Lung microvascular endothelial cell (primary cell): ENCODE measurements at regions not wholly inside any gene's neighbourhood (a gene's known extent, or its start where the extent isn't known, plus 50 kb on each side); places are given as distances from the start of the nearest gene placed in this dataset.
"Not testable (repeated sequence)": the region's sequence is repeated elsewhere in the genome, so short reads cannot be mapped to it uniquely, and the experiment has no call there.

Experiments used
- DNase-seq, 2 donors: peaks; one replicate each; pipeline versions ENCODE4 v3.0.0 to v3.0.0-alpha.2; 2010; ENCODE audit warnings: low read depth in 2 of 2

DNA sequence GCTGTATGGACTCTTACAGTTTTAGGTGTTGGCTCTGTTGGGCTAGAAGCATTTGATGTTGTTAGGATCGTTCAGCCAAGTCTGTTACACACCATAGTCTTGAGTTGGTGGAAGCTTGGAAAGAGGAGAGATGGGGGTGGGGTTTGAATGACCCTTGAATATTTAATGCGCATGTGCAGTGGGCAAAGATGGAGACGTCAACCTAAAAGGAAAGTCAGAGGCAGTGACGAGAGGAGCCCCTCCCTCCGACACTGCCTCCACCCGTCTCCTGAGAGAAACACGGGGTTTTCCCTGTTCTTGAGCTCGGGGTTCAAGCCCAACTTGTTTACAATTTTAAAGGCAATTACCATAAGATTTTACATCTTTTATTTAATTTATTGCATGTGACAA lies 311.4 kb downstream of the SHQ1 start:
- DNase-seq, result no peak

DNA sequence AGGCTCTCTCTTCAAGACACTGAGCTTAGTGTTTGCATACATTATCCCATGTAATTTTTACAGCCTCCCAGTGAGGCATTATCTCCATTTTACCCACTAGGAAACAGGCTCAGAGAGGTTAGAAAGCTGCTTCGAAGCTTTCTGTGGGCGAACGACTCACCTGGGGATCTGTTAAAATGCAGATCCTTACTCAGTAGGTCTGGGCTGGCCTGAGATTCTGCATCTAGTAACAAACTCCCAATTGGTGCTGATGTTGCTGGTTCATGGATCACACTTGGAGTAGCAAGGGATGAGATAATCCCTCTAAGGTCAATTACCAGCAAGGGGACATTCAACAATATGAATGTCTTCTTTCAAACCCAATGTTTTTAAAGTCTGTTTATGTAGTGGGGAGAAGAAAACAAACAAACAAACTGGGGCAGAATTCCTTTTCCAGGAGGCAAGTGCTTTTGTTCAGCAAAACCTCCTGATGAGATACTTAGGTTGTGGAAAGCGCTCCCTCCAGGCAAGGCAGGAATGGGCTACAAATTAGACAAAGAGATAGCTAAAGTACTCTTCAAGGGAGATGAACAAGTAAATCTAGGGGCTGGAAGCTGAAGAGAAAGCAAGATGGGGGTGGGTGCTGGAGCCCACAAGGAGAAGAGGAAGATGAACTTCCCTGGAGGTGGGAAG lies 311.9 kb downstream of the SHQ1 start:
- DNase-seq, result no peak

DNA sequence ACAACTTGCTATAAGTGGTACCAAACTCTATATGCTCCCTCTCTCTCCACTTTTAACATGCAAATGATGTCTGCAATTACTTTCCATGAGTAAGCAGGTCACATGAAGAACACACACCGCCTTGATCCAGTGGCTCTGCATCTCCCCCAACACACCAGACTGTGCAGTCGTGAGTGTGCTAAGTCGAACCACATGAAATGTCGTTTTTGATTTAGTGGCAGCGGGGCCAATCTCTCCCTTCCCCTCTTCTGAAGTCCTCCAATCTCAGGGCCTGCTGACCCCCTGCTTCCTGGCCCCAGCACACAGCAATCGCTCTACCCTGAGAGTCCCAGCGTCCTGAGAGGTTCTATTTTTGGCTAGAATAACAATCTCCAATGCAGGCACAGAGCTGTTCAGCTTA lies 312.5 kb downstream of the SHQ1 start:
- DNase-seq, result no peak

DNA sequence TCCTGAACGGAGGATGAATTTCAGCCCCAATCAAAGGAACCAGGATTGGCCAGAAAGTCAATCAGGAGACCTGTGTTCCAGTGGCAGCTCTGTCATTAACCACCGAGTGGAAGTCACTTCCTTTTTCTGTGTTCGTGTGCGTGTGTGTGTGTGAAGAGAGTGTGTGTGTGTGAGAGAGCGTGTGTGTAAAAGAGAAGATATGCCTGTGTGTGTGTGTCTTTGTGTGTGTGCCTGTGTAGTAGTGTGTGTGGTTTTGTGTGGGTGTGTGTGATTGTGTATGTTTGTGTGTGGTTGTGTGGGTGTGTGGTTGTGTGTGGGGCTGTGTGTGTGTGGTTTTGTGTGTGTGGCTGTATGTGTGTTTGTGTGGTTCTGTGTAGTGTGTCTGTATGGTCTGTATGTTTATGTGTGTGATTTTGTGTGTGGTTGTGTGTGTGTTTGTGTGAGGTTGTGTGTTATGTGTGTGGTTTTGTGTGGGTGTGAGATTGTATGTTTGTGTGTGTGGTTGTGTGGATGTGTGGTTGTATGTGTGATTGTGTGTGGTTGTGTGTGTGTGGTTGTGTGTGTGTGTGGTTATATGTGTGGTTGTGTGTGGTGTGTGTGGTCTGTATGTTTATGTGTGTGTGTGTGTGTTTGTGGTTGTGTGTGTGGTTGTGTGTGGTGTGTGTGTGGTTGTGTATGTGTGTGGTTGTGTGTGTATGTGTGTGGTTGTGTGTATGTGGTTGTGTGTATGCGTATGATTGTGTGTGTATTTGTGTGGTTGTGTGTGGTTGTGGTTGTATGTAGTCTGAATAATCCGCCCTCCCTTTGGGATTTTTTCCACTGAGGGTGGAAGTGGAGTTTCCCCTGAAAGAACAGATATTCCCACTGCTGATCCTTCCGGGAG lies 314.4 kb downstream of the SHQ1 start:
- DNase-seq, result no peak

DNA sequence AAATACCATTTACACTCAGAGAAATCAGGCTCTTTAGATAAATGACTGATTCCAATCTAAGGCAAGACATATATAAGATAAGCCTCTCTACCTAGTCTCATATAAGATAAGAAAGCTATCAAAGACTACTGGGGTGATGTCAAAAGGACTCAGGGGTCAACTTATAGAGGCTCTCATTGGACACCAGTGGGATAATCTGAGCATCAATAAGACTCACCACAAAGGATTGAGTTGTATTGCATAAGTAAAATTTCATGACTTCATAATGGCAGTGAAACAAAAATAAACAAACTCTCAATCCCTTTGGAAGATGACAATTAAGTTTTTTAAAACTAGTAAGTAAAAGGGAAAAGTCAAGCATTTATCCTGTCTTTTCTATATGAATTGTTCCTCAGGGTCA lies 317.8 kb downstream of the SHQ1 start:
- no peak for DNase-seq

DNA sequence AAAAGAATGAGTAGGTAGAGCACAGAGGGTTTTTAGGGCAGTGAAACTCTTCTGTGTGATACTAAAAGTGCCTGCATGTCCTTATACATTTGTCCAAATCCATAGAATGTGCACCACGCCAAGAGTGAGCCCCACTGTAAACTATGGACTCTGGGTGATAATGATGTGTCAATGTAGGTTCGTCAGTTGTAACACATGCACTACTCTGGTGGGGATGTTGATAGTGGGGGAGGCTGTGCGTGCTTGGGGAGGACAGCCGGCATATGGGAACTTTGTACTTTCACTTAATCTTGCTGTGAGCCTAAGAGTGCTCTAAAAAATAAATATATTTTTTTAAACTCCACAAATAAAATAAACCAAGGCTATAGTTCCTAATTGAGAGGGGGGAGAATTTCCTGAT lies 319.2 kb downstream of the SHQ1 start:
- DNase-seq, result no peak

DNA sequence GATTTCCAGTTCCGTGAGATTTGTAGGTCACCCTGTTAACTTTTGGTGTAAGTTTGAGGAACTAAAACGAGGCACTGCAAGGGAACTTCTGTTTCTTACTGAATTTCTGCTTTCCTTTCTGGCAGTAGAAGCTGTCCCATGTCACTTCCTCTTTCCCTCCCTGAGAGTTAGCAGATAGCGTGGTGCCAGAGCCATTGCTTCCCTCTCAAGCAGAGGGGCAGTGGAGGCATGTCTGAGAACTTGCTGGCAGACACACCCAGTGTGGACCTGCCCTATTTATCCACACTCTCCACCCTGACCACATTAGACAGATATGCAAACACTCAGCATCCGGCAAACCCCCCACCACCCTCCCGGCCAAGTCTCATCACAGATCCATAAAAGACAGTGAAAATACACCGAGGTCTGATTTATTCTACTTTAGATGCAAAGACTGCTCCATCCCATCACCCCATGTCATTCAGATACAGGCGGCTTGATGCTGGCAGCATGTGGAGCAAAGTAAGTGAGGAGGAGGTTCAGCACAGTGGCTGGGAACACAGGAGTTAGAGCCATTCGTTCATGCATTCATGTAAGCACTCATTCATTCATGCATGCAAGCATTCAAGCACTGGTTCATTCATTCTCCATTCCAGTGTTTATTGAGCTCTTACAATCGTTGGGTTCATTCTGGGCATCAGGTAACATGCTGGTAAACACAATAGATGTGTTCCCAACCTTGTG lies 324.7 kb downstream of the SHQ1 start:
- no peak for DNase-seq

DNA sequence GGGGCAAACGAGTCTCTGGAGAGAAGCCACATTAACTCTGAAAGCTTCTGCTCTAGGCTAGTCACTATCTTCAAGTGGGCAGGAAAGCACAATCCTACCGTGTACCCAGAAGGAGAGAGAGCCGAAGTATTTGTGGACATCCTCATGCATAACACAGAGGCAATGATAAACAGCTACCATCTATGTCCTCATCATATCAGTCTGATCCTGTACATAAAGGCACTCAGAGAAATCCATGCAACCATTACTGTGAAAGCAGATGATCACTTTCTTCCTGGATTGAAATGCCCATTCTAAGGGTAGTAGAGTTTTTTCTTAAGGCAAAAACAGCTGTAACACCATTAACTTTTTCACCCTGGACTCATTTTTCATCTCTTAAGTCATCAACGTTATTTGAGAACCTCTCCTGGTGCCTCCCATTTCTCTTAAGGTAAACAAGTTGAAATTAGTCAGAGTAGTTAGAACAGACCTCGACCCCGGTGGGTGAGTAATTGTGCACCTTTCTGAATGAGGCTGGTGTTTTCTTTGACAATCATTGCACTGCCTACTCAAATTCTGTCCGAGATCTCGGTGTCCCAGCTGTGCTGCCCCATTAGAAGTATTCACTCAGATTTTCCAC lies 327.4 kb downstream of the SHQ1 start:
- DNase-seq, result no peak

DNA sequence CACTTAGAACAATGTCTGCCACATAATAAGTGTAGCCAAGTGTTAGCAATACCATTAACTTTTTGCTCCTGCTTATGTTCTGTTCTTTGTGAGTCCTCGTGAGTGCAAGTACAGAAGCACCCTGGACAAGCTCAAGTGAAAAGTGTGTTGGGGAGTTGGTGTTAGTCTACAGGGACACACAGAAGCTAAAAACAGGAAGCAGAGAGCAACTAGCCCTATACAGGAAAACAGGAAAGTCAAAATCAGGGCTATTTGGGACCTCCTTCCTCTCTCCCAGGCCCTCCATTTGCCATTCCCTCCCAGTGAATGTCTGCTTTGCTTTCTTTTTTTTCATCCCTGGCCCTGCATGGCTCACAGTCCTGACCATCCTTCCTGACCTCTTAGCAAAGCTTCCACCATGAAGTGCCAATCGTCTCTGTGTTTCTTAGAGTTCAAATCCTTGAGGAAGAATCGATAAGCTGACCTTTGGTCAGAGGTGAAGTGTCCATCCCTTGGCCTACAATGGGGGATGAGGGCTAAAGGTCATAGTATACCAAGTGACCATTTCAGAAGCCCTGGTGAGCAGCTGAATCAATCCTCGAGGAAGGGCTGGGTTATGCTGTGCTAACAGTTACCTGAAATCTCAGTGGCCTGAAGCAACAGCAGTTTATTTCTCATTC lies 328.2 kb downstream of the SHQ1 start:
- no peak for DNase-seq

DNA sequence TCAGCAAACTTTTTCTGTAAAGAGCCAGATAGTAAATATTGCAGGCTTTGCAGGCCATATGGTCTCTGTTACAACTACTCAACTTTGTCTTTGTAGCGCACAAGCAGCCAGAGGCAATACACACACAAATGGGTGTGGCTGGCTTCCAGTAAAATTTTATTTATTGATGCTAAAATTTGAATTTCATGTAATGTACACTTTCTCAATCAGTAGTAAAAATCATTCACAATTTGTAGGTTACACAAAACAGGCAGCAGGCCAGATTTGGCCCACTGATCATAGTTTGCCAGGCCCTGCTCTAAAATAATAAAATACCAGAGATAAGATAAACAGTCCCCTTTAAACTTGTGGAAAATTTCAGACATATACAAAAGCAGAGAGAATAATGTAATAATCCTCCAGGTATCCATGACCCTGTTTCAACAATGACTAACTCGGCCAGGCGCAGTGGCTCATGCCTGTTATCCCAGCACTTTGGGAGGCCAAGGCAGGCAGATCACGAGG lies 330.3 kb downstream of the SHQ1 start:
- peak in 1 of 2 donors; percentile 45 for DNase-seq

DNA sequence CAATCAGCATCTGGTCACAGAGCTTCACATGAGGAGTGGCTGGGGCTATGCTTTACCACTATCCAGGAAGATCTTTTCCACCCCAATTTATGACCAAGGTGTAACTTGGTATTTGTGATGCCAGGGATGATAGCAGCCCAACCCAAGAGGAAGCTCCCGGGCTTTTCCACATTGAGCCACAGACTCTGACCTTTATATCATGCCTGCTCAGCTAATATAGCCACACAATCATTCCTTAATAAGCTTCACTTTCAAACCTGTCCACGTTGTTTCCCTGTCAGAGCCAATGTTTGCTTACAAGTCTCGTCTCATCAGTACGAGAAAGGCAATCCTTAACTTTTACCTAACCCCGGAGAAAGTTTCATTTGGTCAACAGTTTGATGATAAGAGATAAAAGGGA lies 330.9 kb downstream of the SHQ1 start:
- DNase-seq, result no peak

DNA sequence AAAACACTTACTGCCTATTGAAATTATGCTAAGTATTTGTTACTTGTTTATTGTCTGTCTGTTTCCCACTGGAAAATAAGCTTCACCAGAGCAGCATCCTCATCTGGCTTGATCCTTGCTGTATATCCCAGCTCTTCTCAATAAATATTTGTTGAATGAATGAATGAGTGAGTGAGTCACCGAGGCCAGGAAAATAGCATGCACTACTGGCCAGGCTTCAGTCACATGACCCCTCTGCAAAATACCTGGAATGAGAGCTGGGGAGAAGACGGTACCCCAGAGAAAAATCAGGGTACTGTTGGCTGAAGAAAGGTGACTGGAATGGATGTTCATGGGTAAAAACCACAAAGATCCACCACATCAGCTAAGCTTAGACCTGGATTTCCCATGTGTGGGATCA lies 331.9 kb downstream of the SHQ1 start:
- no peak for DNase-seq

DNA sequence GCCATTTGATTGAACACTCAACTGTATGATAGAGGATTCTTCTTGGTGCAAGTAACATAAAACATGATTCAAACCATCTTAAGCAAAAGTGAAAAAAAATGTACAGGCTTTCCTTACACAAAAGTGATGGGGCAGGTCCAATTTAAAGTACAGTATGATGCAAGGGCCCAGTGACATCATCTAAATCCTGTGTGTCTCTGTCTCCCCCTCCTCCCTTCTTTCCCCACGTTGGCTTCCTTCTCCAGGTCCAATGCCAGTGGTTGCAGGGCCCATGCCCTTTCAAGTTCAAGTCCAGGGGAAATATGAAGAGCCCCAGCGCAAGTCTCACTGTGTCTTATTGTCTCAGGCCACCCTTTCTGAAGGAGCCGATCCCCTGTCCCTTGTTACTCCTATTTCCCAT lies 332.3 kb downstream of the SHQ1 start:
- no peak for DNase-seq

DNA sequence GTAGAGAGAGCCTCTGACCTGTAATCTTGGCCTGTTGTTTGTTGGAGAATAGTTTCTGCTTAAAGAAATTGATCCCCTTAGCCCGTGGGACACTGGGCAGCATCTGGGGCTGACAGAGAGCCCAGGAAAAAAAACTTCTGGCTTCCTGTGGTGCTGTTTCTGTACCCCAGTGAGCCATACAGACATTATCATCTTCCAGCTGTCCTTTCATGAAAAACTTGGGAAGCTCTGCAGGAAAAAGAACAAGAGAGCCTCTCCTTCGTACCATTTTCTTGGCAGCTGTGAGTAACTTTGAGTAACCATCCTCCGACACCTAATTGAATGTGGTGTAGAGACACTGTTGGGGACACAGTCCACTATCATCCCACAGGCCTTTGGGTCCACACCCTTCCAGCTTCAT lies 333.0 kb downstream of the SHQ1 start:
- DNase-seq, result no peak

DNA sequence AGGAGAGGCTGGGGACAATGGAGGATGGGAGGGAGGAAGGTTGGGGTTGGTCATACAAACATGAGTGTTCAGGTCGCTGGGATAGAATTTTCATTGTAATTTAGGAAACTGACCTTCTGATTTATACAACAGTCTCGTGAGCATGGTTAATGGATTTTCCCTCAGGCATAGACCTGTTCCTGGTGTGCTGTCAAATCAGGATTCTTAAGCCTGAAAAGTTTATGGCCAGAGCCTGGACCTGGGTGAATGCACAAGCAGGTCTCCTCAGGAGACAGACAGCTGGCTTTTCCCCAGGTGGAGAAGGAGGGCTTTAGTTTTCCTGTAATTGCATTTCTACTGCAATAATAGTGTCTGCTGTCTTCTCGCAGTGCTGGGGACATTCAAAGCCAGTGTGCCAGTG lies 338.0 kb downstream of the SHQ1 start:
- DNase-seq, result no peak

DNA sequence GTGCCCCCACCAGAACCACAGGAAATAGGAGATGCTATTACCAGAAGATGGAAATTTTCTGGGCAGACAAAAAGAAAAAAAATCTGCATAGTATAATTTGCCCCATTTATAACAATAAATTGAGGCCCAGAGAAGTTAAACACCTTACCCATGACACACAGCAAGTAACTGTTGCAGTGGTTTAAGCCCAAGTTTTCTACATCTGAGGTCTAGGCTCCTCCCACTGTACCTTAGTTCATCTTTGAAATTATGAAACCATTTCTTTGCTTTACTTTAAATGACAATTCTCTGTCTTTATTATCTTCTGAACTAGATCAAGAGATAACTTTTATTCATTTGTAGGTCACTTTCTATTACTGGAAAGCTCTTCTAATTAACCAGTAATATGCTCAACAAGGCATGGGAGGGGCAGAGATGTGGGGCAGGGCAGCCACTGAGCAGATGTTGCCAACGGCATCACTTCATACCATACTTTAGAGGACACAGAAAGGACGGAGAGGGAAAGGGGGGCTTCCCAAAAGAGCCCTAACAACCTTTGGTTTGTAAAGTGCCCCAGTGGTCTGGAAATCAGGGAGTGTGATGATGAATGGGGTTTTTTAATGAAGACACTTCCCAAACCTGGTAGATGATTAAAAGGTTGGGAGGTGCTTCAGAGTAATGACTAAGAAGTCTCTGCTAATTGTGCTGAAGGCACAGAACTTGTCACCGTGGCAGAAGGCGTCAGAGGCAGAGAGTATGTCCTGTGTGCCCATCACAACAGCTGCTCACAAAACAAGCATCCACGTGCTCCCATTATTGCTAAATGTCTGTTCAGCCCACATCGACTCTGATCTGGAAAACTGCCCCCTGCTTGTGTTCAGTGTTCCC lies 342.5 kb downstream of the SHQ1 start:
- no peak for DNase-seq

DNA sequence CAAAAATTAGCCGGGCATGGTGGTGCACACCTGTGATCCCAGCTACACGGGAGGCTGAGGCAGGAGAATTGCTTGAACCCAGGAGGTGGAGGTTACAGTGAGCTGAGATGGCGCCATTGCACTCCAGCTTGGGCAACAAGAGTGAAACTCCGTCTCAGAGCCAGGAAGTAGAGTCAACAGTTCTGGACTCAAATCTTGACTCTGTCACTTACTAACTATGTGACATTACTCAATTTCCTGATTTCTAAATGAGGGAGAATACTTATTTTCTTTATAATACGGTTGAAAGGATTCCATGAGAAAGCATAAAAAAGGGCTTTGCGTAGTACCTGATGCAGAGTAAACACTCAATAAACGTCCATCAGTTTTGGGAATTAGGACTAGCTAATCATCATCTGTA lies 350.7 kb downstream of the SHQ1 start:
- not testable (repeated sequence) for DNase-seq

DNA sequence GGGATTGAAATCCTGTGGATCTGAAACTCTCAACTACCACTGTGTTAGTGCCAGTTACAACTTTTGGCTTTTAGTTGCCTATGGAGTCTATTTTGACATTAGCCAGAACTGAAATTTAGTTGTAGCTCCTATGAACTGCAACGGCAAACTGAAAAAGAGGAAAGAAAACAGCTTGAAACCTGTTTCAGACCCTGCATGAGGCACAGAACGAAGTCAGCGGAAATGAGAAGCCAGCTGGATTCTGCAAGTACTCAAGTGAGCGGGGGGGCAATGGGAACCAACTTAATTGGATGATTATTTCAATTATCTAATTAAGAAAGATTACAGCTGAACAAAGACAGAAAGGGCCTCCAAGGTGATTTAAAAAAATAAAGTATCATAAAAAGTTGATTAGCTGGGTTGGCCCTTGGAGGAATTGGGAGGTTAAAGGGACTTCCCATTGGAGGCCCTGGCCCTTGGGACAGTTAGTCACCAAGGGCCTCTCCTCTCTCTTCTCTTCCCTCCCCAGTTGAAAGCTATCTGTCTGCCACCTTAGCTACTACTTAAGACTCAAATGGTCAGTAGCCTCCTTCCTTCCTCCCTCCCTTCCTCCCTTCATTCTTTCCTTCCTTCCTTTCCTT lies 352.1 kb downstream of the SHQ1 start:
- no peak for DNase-seq

DNA sequence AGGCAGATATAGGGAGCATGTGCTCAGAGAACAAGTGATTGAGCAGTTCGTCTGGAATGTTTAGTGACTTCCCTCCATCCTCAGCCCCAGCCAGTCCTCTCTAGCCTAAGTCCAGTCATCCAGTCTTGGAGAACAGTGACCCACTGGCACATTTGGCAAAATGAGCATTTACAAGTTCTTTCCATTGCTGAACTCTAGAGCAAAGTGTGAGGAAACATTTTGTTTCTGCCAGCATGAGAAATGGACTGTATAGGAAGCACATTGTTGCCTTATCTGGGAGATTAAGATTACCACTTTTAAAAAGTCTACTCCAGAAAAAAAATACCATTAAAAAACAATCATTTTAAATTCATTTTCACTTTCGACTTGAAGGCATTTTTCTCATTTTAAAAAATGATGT lies 353.6 kb downstream of the SHQ1 start:
- no peak for DNase-seq

DNA sequence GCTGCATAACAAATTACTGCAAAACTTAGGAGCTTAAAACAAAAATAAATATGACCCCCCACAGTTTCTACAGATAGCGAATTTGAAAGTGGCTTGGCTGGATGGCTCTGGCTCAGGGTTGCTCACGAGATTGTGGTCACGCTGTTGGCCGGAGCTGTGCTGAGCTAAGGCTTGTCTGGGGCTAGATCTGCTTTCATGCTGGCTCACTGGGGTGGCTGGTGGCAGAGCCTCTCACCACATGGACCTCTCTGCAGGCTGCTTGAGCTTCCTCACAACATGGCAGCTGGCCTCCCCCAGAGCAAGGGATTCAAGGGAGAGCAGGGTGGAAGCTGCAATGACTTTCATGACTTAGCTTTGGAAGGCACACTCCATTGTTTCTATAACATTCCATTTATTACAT lies 354.1 kb downstream of the SHQ1 start:
- no peak for DNase-seq
